ENCODE measurements at regions not wholly inside any gene's neighbourhood (a gene's known extent, or its start where the extent isn't known, plus 50 kb on each side); places are given as distances from the start of the nearest gene placed in this dataset.

GRCh38 chr4:175198056-175198455 lies 279.9 kb downstream of the ADAM29 start:
- H3K27me3 ChIP-seq (ENCODE audit: control insufficient read depth, insufficient read depth, low read length): no peaks in the 10 kb centered on the region
- no peaks in the 10 kb centered on the region for H3K36me3 ChIP-seq (ENCODE audit: control insufficient read depth, insufficient read depth, low read length)
- no CpG with 5 or more reads among the region's 1 CpG for WGBS (ENCODE audit: insufficient coverage)
- no peak overlapping the region for H3K4me3 ChIP-seq (ENCODE audit: low read length)
- no peak for DNase-seq
- H3K4me1 ChIP-seq (ENCODE audit: control insufficient read depth, insufficient read depth, low read length): no peaks in the 10 kb centered on the region
- peaks cover 3% of the 10 kb centered on the region for H3K9me3 ChIP-seq (replicated peaks; ENCODE audit: control insufficient read depth, low read depth, low read length)
- H3K27ac ChIP-seq (ENCODE audit: low read length): no peak overlapping the region

- DNase-seq: no peak
- no peak overlapping the region for H3K27ac ChIP-seq (ENCODE audit: low read length)
- 88% methylated on average over 2 of the region's 8 CpGs for WGBS (ENCODE audit: insufficient coverage)
- no peaks in the 10 kb centered on the region for H3K36me3 ChIP-seq (ENCODE audit: control insufficient read depth, insufficient read depth, low read length)
- H3K4me3 ChIP-seq (ENCODE audit: low read length): no peak overlapping the region
- H3K4me1 ChIP-seq (ENCODE audit: control insufficient read depth, insufficient read depth, low read length): no peaks in the 10 kb centered on the region
- H3K27me3 ChIP-seq (ENCODE audit: control insufficient read depth, insufficient read depth, low read length): no peaks in the 10 kb centered on the region
- H3K9me3 ChIP-seq (replicated peaks; ENCODE audit: control insufficient read depth, low read depth, low read length): peaks cover 29% of the 10 kb centered on the region
Measured at GRCh38 chr4:175215208-175215607, 297.1 kb downstream of the ADAM29 start.

DNA sequence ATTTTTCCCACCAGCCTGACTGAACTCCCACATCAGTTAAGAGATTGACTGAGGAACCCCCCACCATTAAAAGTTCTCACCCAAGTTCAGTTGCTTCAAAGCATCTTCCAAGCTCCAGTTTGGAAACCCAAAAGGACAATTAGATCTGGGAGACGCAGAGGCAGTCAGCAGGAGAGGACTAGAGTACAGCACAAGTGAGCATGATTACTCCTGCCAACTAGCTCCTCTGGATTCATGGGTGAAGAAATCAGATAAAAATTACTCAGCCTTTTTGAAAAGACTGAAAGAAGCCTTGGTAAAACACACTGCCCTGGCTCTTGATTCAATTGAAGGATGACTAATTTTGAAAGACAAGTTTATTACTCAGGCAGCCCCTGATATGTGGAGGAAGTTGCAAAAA lies 297.5 kb downstream of the ADAM29 start:
- 83% methylated on average over 1 of the region's 1 CpG for WGBS (ENCODE audit: insufficient coverage)
- Histone ChIP-seq H3K36me3 (ENCODE audit: control insufficient read depth, insufficient read depth, low read length) (no peaks in the 10 kb centered on the region), H3K27me3 (ENCODE audit: control insufficient read depth, insufficient read depth, low read length) (no peaks in the 10 kb centered on the region), H3K9me3 (replicated peaks; ENCODE audit: control insufficient read depth, low read depth, low read length) (peaks cover 29% of the 10 kb centered on the region), H3K4me1 (ENCODE audit: control insufficient read depth, insufficient read depth, low read length) (no peaks in the 10 kb centered on the region), H3K4me3 (ENCODE audit: low read length) (no peak overlapping the region), H3K27ac (ENCODE audit: low read length) (no peak overlapping the region)
- no peak for DNase-seq

- H3K4me1 ChIP-seq (ENCODE audit: control insufficient read depth, insufficient read depth, low read length): no peaks in the 10 kb centered on the region
- no peak overlapping the region for H3K27ac ChIP-seq (ENCODE audit: low read length)
- H3K4me3 ChIP-seq (ENCODE audit: low read length): no peak overlapping the region
- no peaks in the 10 kb centered on the region for H3K27me3 ChIP-seq (ENCODE audit: control insufficient read depth, insufficient read depth, low read length)
- no peaks in the 10 kb centered on the region for H3K36me3 ChIP-seq (ENCODE audit: control insufficient read depth, insufficient read depth, low read length)
- WGBS (ENCODE audit: insufficient coverage): no CpG with 5 or more reads among the region's 1 CpG
- no peak for DNase-seq
- no peaks in the 10 kb centered on the region for H3K9me3 ChIP-seq (replicated peaks; ENCODE audit: control insufficient read depth, low read depth, low read length)
Measured at GRCh38 chr4:175229154-175229553, 311.0 kb downstream of the ADAM29 start.

GRCh38 chr4:175234162-175234561 lies 316.0 kb downstream of the ADAM29 start:
- WGBS (ENCODE audit: insufficient coverage): no CpG with 5 or more reads among the region's 2 CpGs
- no peaks in the 10 kb centered on the region for H3K27me3 ChIP-seq (ENCODE audit: control insufficient read depth, insufficient read depth, low read length)

GRCh38 chr4:175238827-175239517 lies 320.8 kb downstream of the ADAM29 start:
- Histone ChIP-seq H3K36me3 (ENCODE audit: control insufficient read depth, insufficient read depth, low read length) (no peaks in the 10 kb centered on the region), H3K27me3 (ENCODE audit: control insufficient read depth, insufficient read depth, low read length) (no peaks in the 10 kb centered on the region), H3K9me3 (replicated peaks; ENCODE audit: control insufficient read depth, low read depth, low read length) (no peaks in the 10 kb centered on the region), H3K27ac (ENCODE audit: low read length) (no peak overlapping the region), H3K4me3 (ENCODE audit: low read length) (no peak overlapping the region), H3K4me1 (ENCODE audit: control insufficient read depth, insufficient read depth, low read length) (no peaks in the 10 kb centered on the region)
- no peak for DNase-seq
- no CpG with 5 or more reads among the region's 2 CpGs for WGBS (ENCODE audit: insufficient coverage)

More at GRCh38 chr4:175234162-175234561, 316.0 kb downstream of the ADAM29 start:
- H3K36me3 ChIP-seq (ENCODE audit: control insufficient read depth, insufficient read depth, low read length): no peaks in the 10 kb centered on the region
- H3K4me3 ChIP-seq (ENCODE audit: low read length): no peak overlapping the region
- H3K4me1 ChIP-seq (ENCODE audit: control insufficient read depth, insufficient read depth, low read length): no peaks in the 10 kb centered on the region
- no peak overlapping the region for H3K27ac ChIP-seq (ENCODE audit: low read length)
- no peaks in the 10 kb centered on the region for H3K9me3 ChIP-seq (replicated peaks; ENCODE audit: control insufficient read depth, low read depth, low read length)
- no peak for DNase-seq

DNA sequence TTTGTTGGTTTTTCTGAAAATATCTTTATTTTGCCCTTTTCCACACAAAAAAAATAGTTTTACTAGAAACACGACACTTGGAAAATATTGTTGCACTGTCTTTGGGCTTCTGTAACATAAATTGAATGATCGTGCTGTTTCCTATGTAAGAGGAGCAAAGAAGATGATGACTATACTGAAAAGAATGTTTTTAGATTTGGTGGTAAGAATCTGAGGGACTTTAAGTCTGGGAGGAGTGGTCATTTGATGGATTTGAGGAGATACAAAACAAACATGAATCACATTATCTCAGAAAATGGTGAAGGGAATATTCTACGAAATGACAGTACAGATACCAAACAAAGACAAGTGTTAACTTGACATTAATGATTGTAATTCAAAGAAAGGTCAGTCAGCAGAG lies 328.8 kb downstream of the ADAM29 start:
- no peak for DNase-seq
- WGBS (ENCODE audit: insufficient coverage): no CpG with 5 or more reads among the region's 3 CpGs
- H3K4me1 ChIP-seq (ENCODE audit: control insufficient read depth, insufficient read depth, low read length): no peaks in the 10 kb centered on the region

GRCh38 chr4:175252642-175253041 lies 334.5 kb downstream of the ADAM29 start:
- WGBS (ENCODE audit: insufficient coverage): 100% methylated on average over 1 of the region's 5 CpGs
- no peaks in the 10 kb centered on the region for H3K36me3 ChIP-seq (ENCODE audit: control insufficient read depth, insufficient read depth, low read length)
- no peak overlapping the region for H3K27ac ChIP-seq (ENCODE audit: low read length)
- no peak for DNase-seq
- H3K4me3 ChIP-seq (ENCODE audit: low read length): no peak overlapping the region
- H3K9me3 ChIP-seq (replicated peaks; ENCODE audit: control insufficient read depth, low read depth, low read length): peaks cover 5% of the 10 kb centered on the region
- no peaks in the 10 kb centered on the region for H3K4me1 ChIP-seq (ENCODE audit: control insufficient read depth, insufficient read depth, low read length)
- H3K27me3 ChIP-seq (ENCODE audit: control insufficient read depth, insufficient read depth, low read length): no peaks in the 10 kb centered on the region

More for the DNA sequence above, 328.8 kb downstream of the ADAM29 start:
- Histone ChIP-seq H3K27me3 (ENCODE audit: control insufficient read depth, insufficient read depth, low read length) (no peaks in the 10 kb centered on the region), H3K9me3 (replicated peaks; ENCODE audit: control insufficient read depth, low read depth, low read length) (no peaks in the 10 kb centered on the region), H3K27ac (ENCODE audit: low read length) (no peak overlapping the region), H3K36me3 (ENCODE audit: control insufficient read depth, insufficient read depth, low read length) (no peaks in the 10 kb centered on the region), H3K4me3 (ENCODE audit: low read length) (no peak overlapping the region)

DNA sequence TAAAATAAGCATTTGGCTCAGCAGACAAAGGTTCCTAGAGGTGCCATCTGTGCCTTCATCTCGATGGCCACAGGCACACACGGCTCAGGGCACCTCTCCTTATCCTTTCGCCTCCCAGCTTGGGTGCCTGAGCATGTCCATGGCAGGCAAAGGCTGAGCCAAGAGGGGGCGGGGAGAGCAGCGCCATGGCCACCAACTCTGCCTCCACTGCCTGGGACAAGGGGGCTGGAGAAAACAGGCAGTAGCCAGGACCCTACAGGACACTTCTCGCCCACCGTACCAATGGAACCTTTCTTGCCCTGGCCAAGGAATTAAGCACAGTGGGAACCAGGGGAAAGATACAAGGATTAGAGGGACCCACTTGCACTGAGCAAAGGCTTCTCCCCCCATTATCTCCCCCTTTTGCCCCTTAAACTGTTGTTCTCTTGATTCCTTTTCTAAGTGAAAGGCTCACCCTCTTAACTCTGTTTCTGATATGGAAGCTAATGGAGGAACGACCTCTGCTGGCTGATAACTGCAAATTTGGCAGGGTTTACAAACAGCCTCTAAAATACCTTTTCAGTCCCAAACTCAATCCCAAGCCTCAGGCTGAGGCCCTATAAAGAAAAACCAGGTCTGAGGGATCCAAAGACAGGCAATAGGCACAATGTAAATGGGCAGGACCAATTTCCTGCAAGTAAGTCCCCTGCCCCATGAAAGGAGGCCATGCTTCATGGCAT lies 335.2 kb downstream of the ADAM29 start:
- Histone ChIP-seq H3K4me1 (ENCODE audit: control insufficient read depth, insufficient read depth, low read length) (no peaks in the 10 kb centered on the region), H3K4me3 (ENCODE audit: low read length) (no peak overlapping the region), H3K36me3 (ENCODE audit: control insufficient read depth, insufficient read depth, low read length) (no peaks in the 10 kb centered on the region), H3K9me3 (replicated peaks; ENCODE audit: control insufficient read depth, low read depth, low read length) (peaks cover 5% of the 10 kb centered on the region), H3K27me3 (ENCODE audit: control insufficient read depth, insufficient read depth, low read length) (no peaks in the 10 kb centered on the region), H3K27ac (ENCODE audit: low read length) (no peak overlapping the region)
- no peak for DNase-seq
- 93% methylated on average over 5 of the region's 8 CpGs for WGBS (ENCODE audit: insufficient coverage)

DNA sequence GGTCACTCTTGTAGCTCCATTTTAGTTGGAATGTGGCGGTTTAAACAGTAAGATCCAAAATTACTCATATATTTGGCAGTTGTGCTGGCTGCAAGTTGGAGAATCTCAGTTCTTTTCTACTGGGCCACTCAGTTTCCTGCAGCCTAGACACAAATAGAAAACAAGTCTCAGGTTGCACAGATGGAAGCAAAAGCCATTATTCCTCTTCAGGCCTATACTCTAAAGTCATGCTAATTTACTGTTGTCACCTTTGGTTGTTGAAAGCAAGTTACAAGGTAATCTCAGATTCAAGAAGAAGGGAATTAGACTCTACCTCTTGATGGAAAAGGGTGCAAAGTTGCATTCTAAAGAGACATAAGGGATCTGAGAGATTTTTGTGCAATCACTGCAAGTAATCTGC lies 345.4 kb downstream of the ADAM29 start:
- no peaks in the 10 kb centered on the region for H3K4me1 ChIP-seq (ENCODE audit: control insufficient read depth, insufficient read depth, low read length)
- no peaks in the 10 kb centered on the region for H3K9me3 ChIP-seq (replicated peaks; ENCODE audit: control insufficient read depth, low read depth, low read length)
- no peak overlapping the region for H3K27ac ChIP-seq (ENCODE audit: low read length)
- no peaks in the 10 kb centered on the region for H3K27me3 ChIP-seq (ENCODE audit: control insufficient read depth, insufficient read depth, low read length)
- DNase-seq: no peak
- WGBS (ENCODE audit: insufficient coverage): no CpG with 5 or more reads among the region's 1 CpG
- H3K36me3 ChIP-seq (ENCODE audit: control insufficient read depth, insufficient read depth, low read length): no peaks in the 10 kb centered on the region
- H3K4me3 ChIP-seq (ENCODE audit: low read length): no peak overlapping the region

Measured in muscle of leg (tissue), 3 donors.